A204.1 (cell line): ENCODE measurements at regions not wholly inside any gene's neighbourhood (a gene's known extent, or its start where the extent isn't known, plus 50 kb on each side); places are given as distances from the start of the nearest gene placed in this dataset.

Experiments
- FAIRE-seq: peaks from 2 replicates; lab custom pipeline; 2012; peaks lifted over from hg19 to GRCh38; lab: Jason Lieb, UNC

DNA sequence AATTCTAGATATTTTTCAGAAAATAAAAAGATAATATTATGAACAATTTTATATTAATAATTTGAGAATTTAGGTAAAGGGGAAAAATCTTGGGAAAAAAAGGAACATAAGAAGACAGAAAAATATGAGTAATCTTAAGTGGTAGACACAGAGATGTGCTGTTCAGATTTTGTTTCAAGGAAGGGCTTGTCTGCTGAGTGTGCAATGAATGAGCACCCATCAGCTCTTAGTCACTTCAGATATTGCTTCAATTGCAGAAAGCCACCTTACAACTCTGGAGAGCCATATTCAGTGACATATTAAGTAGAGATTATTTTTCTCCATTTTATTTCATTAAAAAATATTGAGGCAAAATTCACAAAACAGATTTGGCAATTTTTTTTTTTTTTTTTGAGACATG, 282.0 kb upstream of the CHST9 start:
- no peak for FAIRE-seq

- FAIRE-seq: no peak
Observed at GRCh38 chr18:27461957-27462356, 276.8 kb upstream of the CHST9 start.

DNA sequence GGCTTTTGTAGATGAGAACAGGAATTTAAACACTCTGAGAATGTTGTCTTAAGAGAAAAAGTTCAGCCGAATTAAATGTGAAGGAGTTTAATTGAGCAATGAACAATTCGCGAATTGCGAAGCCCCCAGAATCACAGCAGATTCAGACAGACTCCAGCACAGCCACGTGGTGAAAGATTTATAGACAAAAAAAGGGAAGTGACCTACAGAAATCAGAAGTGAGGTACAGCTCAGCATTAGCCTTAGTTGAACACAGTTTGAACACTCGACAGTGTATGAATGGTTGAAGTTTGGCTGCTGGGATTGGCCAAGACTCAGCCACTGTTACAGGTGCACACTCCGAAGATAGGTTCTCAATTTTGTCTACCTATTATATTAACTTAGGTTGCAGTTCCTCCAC, 264.0 kb upstream of the CHST9 start:
- FAIRE-seq: no peak

DNA sequence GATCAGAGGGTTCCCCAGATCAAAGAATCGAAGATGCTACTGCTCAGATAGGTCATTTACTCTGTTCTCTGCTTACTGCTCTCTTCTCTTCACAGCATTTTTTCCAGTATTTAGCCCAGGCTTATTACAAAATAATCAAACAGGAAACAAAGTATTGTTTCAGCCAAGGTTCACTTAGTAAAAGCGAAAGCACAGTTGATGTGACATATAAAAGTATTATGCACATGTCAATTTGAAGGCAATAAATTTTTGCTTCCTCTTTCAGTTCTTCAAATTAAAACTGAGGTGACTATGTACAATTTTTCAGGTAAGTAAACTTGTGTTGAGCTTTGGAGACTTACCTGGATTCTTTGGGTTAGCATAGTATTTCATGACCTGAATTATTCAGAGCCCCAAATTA, 262.8 kb upstream of the CHST9 start:
- FAIRE-seq: no peak

DNA sequence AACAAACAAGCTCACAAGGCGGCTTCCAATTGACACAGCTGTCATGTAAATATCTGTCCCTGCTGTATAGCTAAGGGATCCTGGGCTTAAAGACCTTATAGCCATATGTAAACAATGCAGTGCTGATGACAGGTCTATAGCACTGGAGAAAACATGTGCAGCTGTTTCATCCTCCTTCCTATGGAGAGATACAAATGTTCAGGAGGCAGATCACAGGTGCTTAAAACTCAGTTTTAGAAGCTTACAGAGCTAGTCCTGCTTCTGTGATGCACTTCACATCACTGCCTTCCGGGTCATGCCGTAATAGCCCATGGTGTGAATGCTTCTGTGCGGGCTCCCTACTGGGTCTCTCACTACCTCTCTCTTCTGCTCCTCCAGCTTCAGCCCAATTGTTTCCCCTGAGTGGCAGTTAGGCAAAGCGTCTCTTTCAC, 262.4 kb upstream of the CHST9 start:
- FAIRE-seq: no peak

- no peak for FAIRE-seq
Observed at GRCh38 chr18:27430595-27430994, 245.5 kb upstream of the CHST9 start.

DNA sequence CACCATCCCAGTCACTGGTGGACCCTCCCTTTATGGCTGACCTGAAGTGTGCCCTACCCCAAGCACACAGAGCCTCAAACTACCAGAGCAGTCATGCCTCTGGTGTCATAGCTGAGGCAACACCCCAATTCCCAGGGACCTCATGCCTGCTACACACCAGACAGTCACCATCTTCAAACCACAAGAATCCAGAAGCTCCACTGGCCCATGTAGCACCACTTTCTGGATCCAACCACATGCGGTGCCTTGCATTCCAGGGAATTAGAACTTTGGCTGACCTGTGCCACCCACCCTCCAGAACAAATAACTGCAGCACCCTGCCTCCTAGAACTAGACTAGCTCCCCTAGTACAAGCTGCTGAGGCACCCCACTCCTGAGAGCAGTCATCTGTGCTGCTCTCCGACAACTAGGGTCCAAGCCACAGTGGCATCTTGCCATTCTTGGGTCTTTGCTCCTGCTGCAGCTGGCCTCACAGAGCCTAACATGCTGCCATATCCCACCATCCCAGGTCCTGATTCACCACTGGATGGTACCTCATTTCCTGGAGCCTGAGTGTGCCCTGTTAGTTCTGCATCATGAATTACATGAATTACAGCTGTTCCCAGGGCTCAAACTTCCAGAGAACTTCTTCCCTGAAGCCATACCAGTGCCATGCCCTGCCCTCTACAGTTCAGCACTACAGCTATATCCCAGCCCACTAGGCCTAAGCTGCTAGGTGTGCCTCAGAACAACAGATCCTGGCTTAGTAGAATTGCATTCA, 243.8 kb upstream of the CHST9 start:
- FAIRE-seq: no peak

DNA sequence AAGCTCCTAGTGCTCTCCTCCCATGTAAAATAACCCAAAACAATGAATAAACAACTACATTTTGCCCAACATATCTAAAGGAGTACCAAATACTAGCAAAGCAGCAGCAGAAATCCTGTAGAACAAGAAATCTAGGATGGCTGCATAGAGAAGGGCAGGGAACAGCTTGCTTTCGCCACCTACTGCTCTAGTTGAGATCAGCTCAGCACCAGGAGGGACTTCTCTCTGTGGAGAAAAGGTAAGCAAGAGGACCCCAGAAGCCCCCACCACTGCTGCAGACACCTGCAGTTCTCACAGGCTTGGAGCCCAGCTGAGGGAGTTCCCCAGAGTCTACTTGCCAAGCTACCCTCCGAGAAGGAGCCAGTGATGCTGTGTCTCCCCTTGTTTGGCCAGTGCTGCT, 243.0 kb upstream of the CHST9 start:
- FAIRE-seq: no peak

DNA sequence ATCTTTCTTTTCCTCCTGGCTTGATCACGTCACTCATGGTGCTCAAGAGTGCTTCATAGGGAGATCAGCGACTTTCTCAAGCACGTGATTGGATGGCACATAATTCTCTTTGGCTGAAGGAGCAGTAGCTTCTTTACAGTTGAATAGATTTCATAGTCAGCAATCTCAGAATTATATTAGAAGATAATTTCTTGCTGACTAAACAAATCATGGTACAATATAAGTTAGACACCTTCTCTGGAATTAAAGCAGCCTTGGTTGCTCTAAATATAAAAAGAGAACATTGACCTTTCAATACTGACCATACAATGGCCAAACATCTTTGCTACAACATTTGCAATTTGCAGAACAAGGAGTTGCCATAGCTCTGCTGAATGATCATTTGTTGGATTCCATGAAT, 238.5 kb upstream of the CHST9 start:
- FAIRE-seq: no peak

DNA sequence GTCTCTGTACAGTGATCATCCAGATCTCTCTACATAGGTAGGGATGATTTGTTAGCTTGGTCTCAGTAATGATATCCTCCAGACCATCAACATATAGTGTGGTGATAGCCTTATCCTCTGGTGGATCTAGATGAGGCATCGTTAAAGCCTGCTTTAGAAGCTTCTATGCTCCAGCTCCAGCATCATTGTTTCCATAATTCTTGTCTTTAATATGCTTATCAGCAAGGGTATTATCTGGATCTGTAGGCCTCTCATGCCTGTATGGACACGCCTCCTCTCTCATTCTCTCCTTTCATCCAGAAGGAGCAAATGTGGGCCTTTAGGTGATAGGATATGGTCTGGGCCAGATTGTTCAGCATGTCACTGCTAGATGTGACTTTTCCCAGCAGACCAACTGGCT, 234.5 kb upstream of the CHST9 start:
- no peak for FAIRE-seq

DNA sequence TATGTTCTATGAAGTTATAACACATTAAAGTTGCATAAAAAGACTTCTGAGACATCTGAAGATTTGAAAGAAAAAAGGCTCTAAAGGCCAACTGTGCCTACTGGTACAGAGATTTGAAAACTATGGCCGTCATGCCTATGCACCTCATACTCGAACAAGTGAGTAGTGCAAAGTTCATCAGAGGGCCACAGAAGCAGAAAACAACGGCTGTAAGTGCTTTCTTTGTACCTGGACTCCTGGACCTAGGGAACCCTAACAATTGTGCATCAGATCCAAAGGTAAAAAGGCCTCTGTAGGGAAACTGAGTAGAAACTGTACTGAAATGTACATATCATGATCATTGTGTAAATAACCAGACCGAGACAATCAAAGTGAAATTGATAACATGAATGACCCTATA, 230.4 kb upstream of the CHST9 start:
- no peak for FAIRE-seq

DNA sequence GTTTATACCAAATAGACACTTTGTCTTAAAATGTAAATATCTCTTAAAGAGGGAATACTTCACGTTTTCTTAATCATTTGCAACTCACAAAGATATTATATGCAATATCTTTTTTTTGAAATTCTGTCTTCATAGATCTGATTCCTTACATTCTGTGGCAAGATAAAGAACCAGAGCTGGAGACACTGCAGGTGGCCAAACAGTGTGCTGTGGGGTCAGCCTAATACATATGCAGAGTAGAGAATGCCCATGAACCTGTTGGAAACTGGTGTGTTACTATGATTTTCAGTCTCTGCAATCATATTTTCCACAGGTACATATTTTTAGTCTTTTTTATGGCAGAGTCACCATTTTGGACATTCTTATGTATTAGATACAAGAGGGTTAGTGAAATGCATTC, 229.6 kb upstream of the CHST9 start:
- no peak for FAIRE-seq

GRCh38 chr18:27413495-27414401, 228.6 kb upstream of the CHST9 start:
- FAIRE-seq: no peak

- no peak for FAIRE-seq
Observed at GRCh38 chr18:27412556-27412955, 227.4 kb upstream of the CHST9 start.

- FAIRE-seq: no peak
Observed at GRCh38 chr18:27411911-27412310, 226.8 kb upstream of the CHST9 start.

DNA sequence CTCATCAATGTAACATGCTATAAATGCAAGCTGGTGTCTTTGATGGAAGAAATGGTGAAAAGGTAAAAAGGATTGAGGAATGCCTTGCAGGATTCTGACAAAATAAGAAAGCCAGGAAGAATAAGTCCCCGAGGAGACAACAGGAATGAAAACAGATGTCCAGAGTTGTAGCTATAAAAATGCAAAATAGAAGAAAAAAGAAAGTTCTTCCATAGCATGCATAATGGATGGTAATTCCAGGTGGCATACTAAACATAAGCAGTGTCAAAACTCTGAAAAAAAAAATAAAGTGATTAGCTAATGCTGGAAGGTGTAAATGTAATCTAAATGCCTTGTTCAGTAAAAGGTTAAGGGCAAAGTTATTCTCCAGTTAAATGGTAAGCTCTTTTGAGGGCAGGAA, 225.9 kb upstream of the CHST9 start:
- FAIRE-seq: no peak

- no peak for FAIRE-seq
Observed at GRCh38 chr18:27404855-27405254, 219.7 kb upstream of the CHST9 start.

- no peak for FAIRE-seq
Observed at GRCh38 chr18:27400001-27400400, 214.9 kb upstream of the CHST9 start.

GRCh38 chr18:27395752-27396151, 210.6 kb upstream of the CHST9 start:
- no peak for FAIRE-seq

GRCh38 chr18:27394687-27395086, 209.6 kb upstream of the CHST9 start:
- FAIRE-seq: no peak

DNA sequence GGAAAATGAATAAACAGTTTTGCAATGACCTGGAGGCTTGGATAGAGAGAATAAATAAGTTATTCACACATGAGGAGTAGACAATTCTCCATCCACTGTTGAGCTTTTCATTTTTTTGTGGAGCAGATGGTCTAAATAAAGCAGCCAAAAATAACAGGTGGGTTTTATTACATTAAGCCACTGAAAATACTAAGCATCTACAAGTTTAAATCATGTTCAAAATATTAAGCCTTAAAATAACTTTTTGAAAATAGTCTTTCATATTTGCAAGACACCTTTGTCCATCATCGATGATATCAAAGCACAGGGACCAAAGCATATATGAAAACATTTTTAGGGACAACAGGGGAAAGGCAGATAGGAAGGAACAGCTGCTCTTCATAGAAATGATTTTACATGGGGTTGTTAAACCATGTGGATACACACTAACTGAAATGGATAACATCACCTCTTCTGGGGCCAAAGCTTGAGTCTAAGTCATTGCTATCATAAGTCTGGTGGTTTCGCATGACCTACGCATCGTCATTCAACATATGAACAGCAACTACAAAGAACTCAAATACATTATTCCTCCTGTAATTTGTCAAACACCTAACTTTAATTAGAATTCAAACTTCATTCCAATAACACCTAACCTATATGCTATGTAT, 197.6 kb upstream of the CHST9 start:
- no peak for FAIRE-seq

DNA sequence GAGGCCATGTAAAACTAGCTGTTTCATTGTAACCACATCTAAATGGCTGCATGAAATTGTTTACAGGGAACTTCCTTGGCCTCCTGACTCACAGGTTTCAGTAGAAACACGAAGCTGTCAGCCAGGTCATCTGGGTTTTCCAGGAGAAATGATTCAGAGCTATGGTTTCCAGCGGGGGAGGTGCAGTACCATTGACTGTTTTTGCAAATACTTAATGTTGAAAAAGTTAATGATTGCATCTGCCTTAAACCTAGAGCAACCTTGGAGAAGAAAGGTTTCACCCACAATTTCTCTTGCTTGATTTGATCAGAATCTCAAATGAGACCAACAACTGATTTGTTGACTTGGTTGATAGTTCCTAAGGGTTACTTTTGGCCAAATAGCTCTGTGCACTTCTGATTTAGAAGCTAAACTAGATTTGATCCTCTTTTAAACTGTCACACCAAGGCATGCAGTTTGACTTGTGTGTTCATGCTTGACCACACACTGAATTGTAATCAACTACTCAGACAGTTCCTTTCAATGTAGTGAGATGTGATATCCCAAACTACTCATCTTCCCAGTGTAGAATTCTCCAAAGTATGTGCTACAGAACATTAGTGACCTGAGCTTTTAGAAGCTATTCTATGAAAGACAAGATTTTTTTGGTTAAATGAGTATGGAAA, 193.5 kb upstream of the CHST9 start:
- FAIRE-seq: no peak

DNA sequence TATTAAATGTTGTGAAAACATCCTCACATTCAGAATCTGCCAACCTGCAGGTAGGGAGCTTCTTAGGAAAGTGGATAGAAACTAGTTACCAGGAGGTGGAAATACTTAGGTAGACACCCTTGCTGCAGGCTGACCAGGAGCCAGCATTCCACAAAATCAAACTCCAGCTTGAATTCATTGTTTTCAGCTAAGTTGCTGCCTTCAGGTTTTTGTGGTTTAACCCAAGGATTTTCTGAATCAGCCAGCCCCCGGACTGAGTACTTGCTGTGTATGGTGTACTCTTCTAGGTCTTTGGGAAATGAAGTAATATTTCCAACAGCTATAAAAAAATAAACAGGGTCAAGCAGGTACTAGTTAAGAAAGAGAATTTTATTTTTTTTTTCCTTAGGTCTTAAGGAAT, 192.1 kb upstream of the CHST9 start:
- FAIRE-seq: no peak
